ENCODE measurements at regions not wholly inside any gene's neighbourhood (a gene's known extent, or its start where the extent isn't known, plus 50 kb on each side); places are given as distances from the start of the nearest gene placed in this dataset.
"Not testable (repeated sequence)": the region's sequence is repeated elsewhere in the genome, so short reads cannot be mapped to it uniquely, and the experiment has no call there.

DNA sequence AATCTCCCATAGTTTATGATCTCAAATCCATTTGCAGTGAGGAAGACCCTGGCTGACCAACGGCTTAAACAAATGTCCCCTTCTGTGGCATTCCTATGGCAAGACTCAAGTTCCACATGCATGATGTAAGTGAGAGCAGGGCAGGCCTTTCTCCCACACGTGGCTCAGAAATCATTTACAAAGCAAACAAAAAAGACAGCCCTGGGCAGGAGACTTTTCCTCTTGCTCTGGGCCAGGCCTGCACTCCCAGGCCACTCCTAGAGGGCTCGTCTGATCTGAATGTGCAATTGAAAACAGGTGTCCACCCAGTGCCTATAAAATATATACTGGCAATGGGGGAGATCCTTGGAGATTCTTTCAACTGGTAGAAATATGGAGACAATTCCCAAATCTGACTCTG lies 123.1 kb downstream of the DMRT2 start:
- Histone ChIP-seq H3K9me2 (ENCODE audit: low read depth, low read length) (no peaks in the 10 kb centered on the region), H3K4me1 (ENCODE audit: insufficient read depth, low read length, severe bottlenecking) (no peaks in the 10 kb centered on the region), H3K9me3 (ENCODE audit: low read length) (no peaks in the 10 kb centered on the region), H2AFZ (ENCODE audit: low read length) (no peak overlapping the region), H3K4me3 (ENCODE audit: low read depth, low read length, poor library complexity, severe bottlenecking) (no peak overlapping the region), H3K4me2 (ENCODE audit: low read length) (no peak overlapping the region), H3K27me3 (ENCODE audit: insufficient read depth, low read length) (no peaks in the 10 kb centered on the region), H3K9ac (ENCODE audit: low read length) (no peak overlapping the region), H3K27ac (ENCODE audit: low read depth, low read length, poor library complexity, severe bottlenecking) (no peak overlapping the region), H3F3A (ENCODE audit: insufficient read depth, low read length) (no peaks in the 10 kb centered on the region), H3K79me2 (ENCODE audit: insufficient read depth, low read length) (no peaks in the 10 kb centered on the region), H4K20me1 (ENCODE audit: insufficient read depth, low read length) (no peaks in the 10 kb centered on the region), H3K36me3 (ENCODE audit: insufficient read depth, low read length) (no peaks in the 10 kb centered on the region)
- TF ChIP-seq CTCF (IDR thresholded peaks at IDR 0.05; ENCODE audit: low read length) (no peak), EZH2 (IDR thresholded peaks at IDR 0.05; ENCODE audit: borderline replicate concordance, low read length) (no peak)

DNA sequence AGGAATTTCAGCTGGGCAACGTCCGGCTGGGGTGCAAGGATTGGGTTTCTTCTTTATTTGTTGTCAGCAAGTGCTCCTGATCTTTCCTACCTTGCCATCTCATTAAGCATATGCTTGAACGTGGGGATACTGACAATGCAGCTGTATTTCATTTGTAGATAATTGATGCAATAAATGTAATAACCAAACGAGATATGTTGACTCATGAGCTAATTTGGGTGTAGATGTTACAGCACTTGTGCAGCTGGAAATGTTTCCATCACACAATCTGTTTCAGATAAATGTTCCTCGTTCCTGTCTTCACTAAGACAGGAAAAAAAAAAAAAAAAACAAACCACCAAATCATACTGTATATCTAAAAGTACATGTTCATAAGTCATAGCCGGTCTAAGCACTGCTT lies 123.8 kb downstream of the DMRT2 start:
- Histone ChIP-seq H3K27ac (ENCODE audit: low read depth, low read length, poor library complexity, severe bottlenecking) (no peak overlapping the region), H4K20me1 (ENCODE audit: insufficient read depth, low read length) (no peaks in the 10 kb centered on the region), H3K9me2 (ENCODE audit: low read depth, low read length) (no peaks in the 10 kb centered on the region), H2AFZ (ENCODE audit: low read length) (no peak overlapping the region), H3K4me3 (ENCODE audit: low read depth, low read length, poor library complexity, severe bottlenecking) (no peak overlapping the region), H3K4me1 (ENCODE audit: insufficient read depth, low read length, severe bottlenecking) (no peaks in the 10 kb centered on the region), H3F3A (ENCODE audit: insufficient read depth, low read length) (no peaks in the 10 kb centered on the region), H3K4me2 (ENCODE audit: low read length) (no peak overlapping the region), H3K27me3 (ENCODE audit: insufficient read depth, low read length) (no peaks in the 10 kb centered on the region), H3K9me3 (ENCODE audit: low read length) (no peaks in the 10 kb centered on the region), H3K9ac (ENCODE audit: low read length) (no peak overlapping the region), H3K79me2 (ENCODE audit: insufficient read depth, low read length) (no peaks in the 10 kb centered on the region), H3K36me3 (ENCODE audit: insufficient read depth, low read length) (no peaks in the 10 kb centered on the region)
- TF ChIP-seq CTCF (IDR thresholded peaks at IDR 0.05; ENCODE audit: low read length): no peak
- no peak for TF ChIP-seq EZH2 (IDR thresholded peaks at IDR 0.05; ENCODE audit: borderline replicate concordance, low read length)

DNA sequence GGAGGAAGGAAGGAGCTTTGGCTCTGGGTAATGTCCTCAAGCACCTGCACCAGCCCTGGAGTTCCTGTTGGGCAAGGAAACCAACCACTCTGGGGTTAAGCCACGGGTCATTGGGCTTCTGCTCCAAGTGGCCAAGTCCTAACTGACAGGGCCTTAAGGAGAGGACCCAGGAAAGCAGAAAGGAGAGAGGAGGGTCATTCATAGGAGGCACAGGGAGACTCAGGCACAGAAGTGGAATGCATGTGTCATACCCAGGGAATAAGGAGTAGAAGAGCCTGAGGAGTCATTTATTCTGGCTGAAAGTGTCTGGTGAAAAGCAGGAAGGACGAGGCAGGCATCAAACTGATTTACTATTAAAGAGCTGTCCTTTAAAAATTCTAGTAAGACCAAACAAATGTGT lies 129.2 kb downstream of the DMRT2 start:
- Histone ChIP-seq H3K79me2 (ENCODE audit: insufficient read depth, low read length) (no peaks in the 10 kb centered on the region), H3K9ac (ENCODE audit: low read length) (no peak overlapping the region), H3K4me3 (ENCODE audit: low read depth, low read length, poor library complexity, severe bottlenecking) (no peak overlapping the region), H3K36me3 (ENCODE audit: insufficient read depth, low read length) (no peaks in the 10 kb centered on the region), H4K20me1 (ENCODE audit: insufficient read depth, low read length) (no peaks in the 10 kb centered on the region), H3K4me1 (ENCODE audit: insufficient read depth, low read length, severe bottlenecking) (no peaks in the 10 kb centered on the region), H3K4me2 (ENCODE audit: low read length) (no peak overlapping the region), H3K9me2 (ENCODE audit: low read depth, low read length) (no peaks in the 10 kb centered on the region), H3K27me3 (ENCODE audit: insufficient read depth, low read length) (no peaks in the 10 kb centered on the region), H2AFZ (ENCODE audit: low read length) (no peak overlapping the region), H3F3A (ENCODE audit: insufficient read depth, low read length) (no peaks in the 10 kb centered on the region), H3K9me3 (ENCODE audit: low read length) (no peaks in the 10 kb centered on the region), H3K27ac (ENCODE audit: low read depth, low read length, poor library complexity, severe bottlenecking) (no peak overlapping the region)
- no peak for TF ChIP-seq EZH2 (IDR thresholded peaks at IDR 0.05; ENCODE audit: borderline replicate concordance, low read length)

- Histone ChIP-seq H3F3A (ENCODE audit: insufficient read depth, low read length) (no peaks in the 10 kb centered on the region), H3K27me3 (ENCODE audit: insufficient read depth, low read length) (no peaks in the 10 kb centered on the region), H3K4me2 (ENCODE audit: low read length) (no peak overlapping the region), H3K9ac (ENCODE audit: low read length) (no peak overlapping the region), H3K4me1 (ENCODE audit: insufficient read depth, low read length, severe bottlenecking) (no peaks in the 10 kb centered on the region), H2AFZ (ENCODE audit: low read length) (no peak overlapping the region), H3K9me2 (ENCODE audit: low read depth, low read length) (no peaks in the 10 kb centered on the region), H4K20me1 (ENCODE audit: insufficient read depth, low read length) (no peaks in the 10 kb centered on the region), H3K79me2 (ENCODE audit: insufficient read depth, low read length) (no peaks in the 10 kb centered on the region), H3K9me3 (ENCODE audit: low read length) (no peaks in the 10 kb centered on the region), H3K4me3 (ENCODE audit: low read depth, low read length, poor library complexity, severe bottlenecking) (no peak overlapping the region), H3K36me3 (ENCODE audit: insufficient read depth, low read length) (no peaks in the 10 kb centered on the region), H3K27ac (ENCODE audit: low read depth, low read length, poor library complexity, severe bottlenecking) (no peak overlapping the region)
- TF ChIP-seq EZH2 (IDR thresholded peaks at IDR 0.05; ENCODE audit: borderline replicate concordance, low read length) (no peak), CTCF (IDR thresholded peaks at IDR 0.05; ENCODE audit: low read length) (no peak)
Measured at GRCh38 chr9:1184146-1184545, 134.0 kb downstream of the DMRT2 start.

- not testable (repeated sequence) for H4K20me1 ChIP-seq (ENCODE audit: insufficient read depth, low read length); H3K4me1 ChIP-seq (ENCODE audit: insufficient read depth, low read length, severe bottlenecking); H3K36me3 ChIP-seq (ENCODE audit: insufficient read depth, low read length); H2AFZ ChIP-seq (ENCODE audit: low read length); H3K9ac ChIP-seq (ENCODE audit: low read length); H3K4me3 ChIP-seq (ENCODE audit: low read depth, low read length, poor library complexity, severe bottlenecking); H3K27ac ChIP-seq (ENCODE audit: low read depth, low read length, poor library complexity, severe bottlenecking); H3F3A ChIP-seq (ENCODE audit: insufficient read depth, low read length); H3K9me2 ChIP-seq (ENCODE audit: low read depth, low read length); H3K27me3 ChIP-seq (ENCODE audit: insufficient read depth, low read length); H3K4me2 ChIP-seq (ENCODE audit: low read length); H3K79me2 ChIP-seq (ENCODE audit: insufficient read depth, low read length); H3K9me3 ChIP-seq (ENCODE audit: low read length)
Measured at GRCh38 chr9:1187137-1187536, 137.0 kb downstream of the DMRT2 start.

Data from OCI-LY1 (cell line).